Hematopoietic multipotent progenitor cell treated with erythropoietin and hydrocortisone succinate and interleukin-3 and kit ligand, for 8 days (in vitro differentiated cells): ENCODE measurements at regions not wholly inside any gene's neighbourhood (a gene's known extent, or its start where the extent isn't known, plus 50 kb on each side); places are given as distances from the start of the nearest gene placed in this dataset.

ENCODE experiments used
- DNase-seq: peaks from one replicate; pipeline ENCODE4 v3.0.0-alpha.2; 2015

DNA sequence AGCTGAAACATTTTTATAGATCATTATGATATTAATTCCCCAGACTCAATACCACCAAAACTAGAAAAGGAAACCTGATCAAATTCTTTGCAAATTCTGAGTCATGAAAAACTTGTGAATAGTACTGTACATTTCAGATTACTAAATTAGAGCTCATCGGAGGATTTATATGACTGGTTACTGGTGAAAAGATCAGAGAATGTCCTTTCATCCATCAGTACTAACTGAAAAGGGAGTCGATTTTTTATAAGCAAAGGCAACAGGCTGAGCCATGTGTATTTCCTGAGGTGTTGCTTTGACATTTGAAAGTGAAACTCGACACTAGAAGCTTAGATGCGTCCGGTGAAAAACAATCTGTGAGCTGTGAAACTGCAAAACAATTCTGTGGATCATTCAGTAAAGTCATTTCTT is 155.7 kb downstream of the TNFSF18 start:
- DNase-seq, result no peak

DNA sequence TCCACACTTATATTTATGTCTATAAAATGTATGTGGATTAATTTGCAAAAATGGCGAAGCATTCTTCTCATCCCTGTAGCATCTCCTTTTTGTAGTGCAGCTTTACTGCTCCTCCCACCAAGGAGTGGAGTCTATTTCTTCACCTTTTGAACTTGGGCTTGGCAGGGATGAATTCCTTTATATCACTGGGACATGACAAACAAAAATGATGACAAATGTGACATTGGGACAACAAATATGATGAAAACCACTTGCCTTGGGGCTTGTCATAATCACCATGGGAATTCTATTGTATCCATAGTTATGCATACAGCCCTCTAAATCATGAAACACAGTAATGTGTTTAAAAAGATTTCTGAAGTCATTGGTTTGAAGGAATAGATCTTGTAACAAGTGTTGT is 155.0 kb downstream of the TNFSF18 start:
- no peak for DNase-seq

DNA sequence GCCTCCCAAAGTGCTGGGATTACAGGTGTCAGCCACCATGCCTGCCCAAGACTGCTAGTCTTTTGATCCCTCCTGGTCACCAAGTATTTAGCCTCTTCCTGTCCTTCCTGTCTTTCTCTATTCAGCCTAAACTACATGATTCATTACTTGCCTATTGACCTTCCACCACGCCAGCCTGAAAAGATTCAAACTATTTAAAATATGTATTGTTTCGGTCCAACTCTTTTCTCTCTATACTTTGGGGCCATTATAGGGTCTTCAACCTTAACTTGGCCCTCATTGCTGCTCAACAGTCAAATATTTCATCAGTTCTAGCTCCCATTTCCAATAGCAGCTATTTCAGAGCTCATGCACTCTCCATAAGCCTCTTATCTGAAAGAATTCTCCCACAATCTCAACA is 153.0 kb downstream of the TNFSF18 start:
- no peak for DNase-seq

DNA sequence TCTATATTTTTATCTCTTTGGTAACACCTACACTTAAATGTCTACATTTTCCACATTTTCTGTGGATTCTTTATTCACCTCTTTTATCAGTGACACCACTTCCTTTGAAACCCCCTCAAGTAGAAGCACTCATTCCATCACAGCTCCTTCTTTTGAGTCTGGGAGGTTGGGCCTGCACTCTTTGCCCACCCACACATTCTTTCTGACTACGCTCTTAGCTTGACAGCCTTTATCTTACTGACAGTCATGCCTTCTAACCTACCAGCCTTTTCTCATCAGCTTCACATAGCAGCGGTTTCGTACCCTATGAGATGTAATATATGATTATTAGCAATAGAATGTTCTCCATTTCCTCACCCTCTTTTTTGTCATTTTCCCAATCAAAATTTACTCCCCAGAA is 151.9 kb downstream of the TNFSF18 start:
- no peak for DNase-seq

DNA sequence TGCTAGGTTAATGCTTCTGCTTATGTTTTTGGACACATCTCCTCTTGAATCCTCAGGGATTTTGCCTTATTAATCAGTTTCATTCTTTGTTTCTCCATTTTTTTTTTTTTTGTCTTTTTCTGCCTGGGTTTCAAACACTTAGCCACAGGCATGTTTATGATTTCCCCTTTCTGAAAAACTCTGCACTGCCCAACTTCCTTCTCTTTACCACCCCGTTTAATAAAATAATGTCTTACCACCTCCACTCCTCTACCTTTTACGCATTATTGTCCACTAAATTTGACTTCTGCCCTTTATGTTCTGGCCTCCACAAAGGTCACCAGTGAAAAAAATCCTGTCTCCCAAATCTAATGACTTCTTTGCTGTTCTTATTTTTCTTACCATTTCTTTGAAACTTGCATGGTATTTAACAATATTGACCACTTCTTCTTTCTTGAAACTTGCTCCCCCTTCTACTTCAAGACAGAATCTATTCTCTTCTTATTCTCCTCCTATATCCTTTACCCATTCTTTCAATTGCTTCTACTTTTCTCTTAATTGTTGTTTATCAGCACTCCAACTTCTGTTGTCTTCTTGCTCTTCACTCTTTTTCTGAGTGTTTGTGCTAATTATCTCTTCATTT is 150.3 kb downstream of the TNFSF18 start:
- DNase-seq, result no peak

DNA sequence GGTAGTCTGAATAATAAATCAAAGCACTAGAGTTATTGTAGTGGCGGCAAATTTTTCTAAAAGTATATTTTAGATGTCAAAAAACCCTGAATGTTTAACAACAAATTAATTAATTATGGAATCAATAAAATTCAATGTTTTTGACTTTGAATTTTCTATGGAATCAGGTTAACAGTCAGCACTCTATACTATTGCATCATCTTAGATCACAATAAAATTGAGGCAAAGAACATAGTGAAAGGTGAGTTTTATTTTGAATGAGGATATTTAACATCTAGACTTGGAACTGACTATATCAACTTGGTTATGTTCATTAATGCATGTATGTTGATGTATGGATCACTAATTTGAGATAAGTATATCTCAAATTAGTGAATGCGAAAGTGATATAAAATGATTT is 148.5 kb downstream of the TNFSF18 start:
- no peak for DNase-seq

DNA sequence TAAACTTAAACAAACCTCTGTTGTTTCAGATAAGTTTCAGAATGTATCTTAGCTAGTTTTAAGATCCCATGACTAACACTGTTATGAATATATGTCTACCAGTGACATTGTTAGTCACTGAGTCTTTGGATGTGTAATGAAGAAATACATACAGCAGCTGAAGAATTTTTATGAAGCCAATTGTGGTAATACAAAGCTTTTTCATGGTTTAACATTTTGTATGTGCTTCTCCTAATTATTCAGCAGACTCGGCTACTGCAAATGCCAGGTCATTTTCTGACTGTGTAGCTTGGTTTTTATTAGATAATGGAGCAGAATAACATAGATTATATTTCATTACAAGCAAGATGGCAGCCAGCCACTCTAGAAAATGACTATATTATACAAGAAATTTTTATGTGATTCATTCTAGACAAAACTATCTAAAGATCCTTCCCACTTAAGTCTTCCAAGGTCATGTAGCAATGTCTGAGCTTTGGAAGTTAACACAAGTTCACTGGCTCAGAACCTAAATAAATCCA is 147.8 kb downstream of the TNFSF18 start:
- no peak for DNase-seq

DNA sequence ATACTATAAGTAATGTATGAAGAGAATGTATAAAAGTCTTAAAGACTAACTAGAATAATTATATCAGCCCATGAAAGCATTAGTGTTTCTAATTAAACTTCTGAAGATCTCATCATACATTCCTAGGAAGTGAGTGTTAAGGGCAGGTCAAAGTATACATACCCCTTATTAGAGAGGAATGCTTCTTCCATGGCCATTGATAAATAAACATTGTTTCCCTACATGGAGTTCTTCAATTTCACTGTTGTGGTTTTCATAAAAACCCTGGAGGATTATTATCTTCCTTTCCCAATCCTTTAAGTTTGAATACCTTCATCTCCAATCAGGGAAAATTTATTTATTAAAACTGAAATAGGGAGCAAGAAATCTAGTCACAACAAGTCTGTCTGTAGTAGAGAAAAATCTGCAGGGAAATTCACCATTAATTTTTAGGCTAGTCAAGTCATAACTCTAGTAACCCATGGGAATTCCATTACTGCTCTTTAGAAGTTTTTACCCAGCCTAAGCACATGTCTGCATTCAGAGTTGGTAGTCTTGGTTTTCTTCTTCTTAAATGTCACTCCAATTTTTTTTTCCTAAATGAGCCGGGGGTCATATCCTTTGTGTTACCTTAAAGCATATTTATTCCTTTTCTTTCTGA is 147.0 kb downstream of the TNFSF18 start:
- no peak for DNase-seq

DNA sequence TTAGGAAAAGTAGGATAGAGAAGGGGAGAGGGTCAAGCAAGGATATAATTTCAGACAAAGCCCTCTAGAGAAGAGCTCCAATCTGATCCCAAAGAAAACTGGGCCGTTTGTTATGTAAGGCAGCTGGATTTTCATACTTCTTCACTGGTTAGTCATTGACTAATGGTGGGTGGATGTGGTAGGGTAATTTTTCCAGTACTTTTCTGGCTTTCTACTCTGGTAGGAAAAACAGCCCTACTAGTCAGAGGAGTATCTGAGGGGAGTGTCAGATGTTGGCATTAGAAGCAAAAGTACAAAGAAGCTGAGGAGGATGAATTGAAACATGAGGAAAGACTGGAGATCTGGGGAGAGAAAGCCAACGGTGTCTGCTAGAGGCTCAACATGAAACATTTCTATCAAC is 145.3 kb downstream of the TNFSF18 start:
- DNase-seq, result no peak

DNA sequence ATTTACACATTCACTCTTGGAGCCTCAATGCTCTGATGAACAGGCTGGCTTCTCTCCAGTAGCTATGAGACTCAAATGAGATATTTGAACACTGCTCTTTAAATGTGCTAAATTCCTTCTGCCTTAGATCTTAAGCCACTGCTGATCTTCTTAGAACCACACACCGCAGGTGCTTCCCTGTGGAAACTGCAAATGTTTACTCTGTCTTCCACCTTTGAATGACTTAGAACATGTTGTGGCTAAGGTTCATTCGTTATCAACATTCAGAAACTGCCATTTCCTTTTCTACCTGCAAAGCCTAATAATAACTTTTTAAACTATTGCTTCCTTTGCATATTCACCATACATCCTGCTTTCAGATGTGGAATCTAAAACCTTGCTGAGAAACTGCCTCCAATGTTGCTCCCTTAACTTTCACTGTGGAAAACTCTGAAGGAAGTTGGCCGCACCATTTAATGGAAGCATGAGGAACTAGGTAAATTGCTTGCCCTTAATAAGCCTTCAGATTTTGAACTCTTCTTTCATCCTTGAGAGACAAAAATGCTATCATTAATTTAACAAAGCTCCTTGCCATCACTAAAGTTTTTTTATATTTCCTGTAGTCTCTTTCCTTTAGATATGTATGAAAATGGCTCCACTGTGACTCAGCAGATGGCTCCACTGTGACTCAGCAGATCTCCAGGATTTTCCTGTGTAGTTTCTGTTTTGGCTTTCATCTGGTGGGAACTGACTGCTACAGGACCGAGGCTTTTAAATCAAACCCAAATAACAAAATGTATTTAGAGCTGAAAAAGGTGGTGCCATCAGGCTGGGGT is 143.8 kb downstream of the TNFSF18 start:
- peak; percentile 66 for DNase-seq

DNA sequence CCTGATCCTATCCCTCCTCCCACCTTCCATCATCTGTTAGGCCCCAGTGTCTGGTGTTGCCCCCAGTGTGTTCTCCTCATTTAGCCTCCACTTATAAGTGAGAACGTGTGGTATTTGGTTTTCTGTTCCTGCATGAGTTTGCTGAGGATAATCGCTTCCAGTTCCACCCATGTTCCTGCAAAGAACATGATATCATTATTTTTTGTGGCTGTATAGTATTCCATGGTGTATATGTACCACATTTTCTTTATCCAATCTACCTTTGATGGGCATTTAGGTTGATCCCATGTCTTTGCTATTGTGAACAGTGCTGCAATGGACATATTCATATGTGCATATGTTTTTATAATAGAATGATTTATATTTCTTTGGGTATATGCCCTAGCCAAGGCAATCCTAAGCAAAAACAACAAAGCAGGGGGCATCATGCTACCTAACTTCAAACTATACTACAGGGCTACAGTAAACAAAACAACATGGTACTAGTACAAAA is 142.9 kb downstream of the TNFSF18 start:
- no peak for DNase-seq

DNA sequence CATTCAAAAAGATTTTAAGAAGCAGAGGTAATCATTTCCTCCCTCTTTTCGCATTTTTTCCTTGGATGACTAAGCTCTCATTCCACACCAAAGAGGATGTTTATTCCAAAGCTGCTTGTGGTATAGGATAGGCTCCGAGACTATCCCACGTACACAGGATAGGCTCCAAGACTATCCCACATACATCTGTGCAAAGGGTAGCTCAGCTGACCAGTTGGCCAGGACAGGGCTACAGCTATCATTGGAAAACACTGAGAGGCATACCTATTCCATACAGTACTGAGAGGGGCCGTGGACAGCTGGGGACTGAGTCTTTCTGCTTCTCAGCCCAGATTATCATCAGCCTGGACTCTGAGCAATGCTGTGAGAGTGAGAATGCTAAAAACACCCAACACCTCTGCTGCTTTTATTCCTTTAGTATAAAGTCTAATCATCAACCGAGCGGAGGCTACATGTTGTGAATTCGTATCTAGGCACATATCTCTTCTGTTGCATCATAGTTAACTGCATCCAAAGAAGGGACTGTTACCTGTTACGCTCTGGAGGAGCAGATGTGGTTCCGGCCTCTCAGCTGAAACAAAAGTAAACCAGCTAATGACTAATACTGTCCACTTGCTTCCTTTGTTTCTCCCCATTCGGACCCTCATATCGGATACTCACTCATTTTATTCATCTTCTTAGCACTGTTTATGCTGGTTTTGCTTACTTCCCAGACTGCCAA is 141.0 kb downstream of the TNFSF18 start:
- no peak for DNase-seq

DNA sequence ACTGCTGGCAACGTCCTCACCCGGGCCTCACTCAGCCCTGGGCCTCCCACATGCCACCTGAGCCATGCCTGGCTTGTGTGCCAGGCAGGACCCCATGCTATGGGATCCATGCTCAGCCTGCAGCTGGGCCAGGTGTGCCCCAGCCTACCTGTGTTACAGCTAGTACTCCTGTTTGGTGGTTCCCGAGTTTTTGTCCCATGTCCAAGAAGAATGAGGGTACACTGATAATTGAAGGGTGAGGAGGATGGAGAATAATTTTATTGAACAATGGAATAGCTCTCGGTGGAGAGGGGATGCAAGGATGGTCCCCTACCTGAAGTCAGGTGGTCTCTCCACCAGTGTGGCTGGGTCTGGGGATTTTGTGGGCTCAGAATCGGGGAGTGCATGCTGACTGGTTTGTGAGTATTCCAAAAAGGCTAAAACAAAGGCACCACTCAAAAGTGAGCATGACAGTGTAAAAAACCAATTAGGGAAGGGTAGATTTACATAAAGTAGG is 137.9 kb downstream of the TNFSF18 start:
- DNase-seq, result no peak

DNA sequence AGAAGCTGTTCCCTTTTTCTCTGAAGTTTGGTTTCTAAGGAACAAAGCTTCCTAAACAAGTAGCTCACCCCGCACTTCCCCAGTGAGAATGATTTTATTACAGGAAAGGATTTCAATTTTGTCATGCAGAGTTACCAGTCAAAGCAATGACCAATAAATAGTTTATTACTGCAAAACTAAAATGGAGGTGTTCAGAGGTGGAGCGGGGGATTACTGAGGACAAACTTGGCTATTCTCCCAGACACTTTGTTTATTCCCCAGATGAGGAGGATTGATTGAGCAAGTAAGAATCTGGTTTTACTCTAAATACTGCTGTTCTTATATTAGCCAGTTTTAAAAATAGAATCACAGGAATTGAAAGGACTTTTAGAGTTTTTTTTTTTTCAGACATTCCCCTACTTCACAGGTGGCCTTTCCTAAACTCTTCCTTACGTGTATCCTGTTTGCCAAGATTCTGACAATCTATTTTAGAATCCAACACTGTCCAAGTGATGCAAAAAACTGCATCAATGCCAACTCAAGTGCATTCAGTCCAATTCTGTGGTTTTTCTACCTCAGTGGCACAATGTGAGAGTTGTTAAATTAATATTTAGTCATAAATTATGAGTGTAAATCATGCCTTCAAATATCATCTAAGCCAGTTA is 136.1 kb downstream of the TNFSF18 start:
- DNase-seq, result no peak

DNA sequence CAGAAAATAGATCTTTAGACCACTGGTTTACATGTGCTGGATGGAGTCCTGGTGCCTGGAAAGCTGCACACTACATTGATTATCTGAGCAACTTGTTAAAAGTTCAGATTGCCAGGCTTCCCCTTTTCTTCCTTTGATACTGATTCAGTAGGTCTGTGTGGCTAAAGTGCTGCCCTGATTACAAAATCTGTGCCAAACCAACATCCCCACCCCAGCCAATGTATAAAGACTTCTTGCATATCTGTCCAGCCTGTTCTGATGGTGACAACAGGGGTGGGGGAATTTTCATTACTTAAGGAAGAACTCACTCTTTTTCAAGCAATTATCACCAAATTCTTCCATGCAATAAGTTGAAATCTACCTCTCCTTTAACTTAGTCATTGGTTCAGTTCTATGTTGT is 135.5 kb downstream of the TNFSF18 start:
- DNase-seq, result no peak

DNA sequence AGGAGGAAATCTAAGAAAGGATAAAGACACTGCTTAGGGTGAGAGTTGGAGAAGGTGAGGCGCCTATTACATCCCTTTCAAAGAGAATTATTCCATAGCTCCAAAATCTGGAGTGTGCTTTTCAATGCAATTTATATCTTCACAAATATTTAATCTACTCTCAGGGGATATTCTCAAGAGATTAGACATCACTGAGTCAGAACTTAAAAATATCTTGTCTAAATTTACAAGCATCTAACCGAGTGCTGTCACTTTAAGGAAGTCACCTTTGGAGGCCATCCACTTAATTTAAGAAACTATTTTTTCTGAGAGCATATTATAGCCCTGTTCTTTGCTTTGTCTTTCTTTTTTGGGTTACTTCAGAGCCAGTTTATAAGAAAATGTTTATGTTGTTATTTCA is 134.6 kb downstream of the TNFSF18 start:
- no peak for DNase-seq

DNA sequence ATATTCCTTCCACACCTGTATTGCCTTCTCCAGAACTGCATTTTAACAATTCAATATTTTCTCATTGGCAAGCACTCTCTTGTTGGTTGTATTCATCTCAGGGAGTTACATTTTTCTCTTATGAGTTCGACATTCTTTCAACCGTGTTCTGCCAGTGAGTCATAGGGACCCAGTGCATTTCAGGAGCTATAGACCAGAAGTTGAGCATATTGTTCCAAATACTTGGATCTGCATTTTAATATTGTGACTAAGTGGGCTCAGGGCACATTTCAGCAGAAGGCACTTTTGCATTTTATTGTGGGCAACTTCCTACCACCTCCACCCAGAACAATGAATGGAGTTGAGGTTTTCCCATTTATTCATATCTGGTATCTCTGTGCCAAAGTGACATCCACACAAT is 132.8 kb downstream of the TNFSF18 start:
- no peak for DNase-seq

DNA sequence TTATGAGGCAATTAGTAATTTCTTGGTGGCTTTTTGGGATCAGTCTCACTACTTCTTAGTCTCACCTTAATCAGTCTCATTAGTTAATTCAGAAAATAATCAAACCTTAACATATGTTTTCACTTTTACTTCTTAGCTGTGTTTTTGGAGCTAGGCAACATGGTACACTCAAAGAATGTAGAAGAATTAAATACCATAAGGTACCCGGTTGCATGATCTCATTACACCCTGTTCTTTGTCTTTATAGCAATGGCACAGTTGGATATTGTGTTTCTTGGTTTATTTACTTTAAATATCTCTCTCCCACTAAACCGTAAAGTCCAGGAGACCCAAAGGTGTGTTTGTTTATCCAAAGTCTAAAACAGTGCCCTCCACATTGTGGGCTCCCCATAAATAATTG is 132.3 kb downstream of the TNFSF18 start:
- DNase-seq, result no peak

DNA sequence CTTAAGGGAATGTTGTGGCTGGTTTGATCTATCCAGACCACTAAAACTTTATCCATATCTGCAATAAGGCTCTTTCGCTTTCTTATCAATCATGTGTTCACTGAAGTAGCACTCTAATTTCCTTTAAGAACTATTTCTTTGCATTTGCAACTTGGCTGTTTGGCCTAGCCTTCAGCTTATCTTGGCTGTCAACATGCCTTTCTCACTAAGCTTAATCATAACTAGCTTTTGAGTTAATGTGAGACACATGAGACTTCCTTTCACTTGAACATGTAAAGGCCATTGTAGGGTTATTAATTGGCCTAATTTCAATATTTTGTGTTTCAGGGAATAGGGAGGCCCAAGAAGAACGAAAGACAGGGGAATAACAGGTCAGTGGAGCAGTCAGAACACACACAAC is 124.7 kb downstream of the TNFSF18 start:
- DNase-seq, result peak; percentile 62

DNA sequence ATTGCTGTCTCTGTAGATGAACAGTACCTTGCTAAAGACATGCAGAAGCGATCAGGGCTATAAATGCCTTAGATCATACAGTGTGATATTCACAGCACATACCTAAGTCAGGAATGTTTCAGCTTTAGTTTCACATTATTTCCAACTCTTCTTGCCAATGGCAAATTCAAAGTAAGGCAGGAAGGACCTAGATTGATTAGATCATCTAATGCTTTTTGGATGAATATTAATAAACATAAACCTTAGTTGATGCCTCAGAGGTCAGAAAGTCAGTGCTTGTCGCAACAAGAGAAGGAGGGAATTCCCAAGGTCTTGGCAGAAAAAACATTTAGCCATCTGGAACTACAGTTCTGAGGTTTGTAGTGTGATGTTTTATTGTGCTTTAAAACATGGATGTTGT is 122.3 kb downstream of the TNFSF18 start:
- no peak for DNase-seq

DNA sequence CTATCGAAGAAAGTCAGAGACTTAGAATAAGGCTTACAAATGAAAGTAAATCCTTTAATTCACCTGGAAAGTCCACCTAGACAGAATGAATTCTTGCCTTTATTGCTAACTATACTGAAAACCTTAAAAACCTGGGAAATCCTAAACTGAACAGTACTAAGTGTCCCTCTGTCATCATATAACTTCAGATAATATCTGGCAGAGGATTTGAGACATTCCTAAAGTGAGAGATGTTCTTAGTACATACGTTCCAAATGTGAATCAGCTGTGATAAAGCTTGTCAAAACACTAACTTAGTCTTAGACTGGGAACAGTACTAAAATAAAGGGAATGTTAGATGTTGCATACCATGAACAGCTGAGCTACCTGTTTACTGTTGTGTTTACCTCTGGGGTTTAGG is 121.7 kb downstream of the TNFSF18 start:
- DNase-seq, result no peak

DNA sequence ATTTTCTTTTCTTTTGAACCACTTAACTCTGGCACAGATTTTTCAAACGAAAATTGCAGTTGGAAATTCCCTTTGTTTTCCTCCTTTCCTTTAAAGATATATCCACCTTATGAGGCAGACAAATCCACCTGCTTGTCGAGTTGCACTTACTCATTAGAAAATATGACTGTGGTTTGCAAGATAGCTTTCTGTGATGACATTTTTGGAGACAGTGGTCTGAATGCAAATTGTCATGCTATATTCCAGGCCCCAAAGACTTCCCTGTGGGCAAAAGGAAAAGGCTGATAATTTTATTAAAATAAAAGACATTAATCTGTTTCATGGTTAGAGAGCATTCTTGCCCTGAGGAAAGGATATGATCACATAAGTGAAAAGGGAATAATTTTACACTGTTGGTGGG is 120.6 kb downstream of the TNFSF18 start:
- DNase-seq, result no peak

DNA sequence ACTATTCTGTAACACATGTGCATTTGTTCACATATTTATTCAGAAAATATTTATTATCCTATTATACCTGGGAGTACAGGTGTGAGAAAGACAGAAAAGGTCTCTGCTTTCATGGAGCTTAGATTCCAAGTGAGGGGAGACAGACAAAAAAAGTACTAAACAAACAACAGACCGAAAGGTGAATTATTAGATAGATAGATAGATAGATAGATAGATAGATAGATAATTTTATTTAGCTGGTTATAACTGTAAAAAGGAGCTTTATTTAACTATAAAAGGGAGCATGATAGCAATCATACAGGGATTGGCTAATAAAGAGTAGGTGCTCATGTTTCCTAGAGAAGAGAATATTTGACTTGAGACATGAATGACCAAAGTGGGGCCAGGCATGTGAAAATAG is 119.4 kb downstream of the TNFSF18 start:
- DNase-seq, result no peak
